ENCODE measurements at regions not wholly inside any gene's neighbourhood (a gene's known extent, or its start where the extent isn't known, plus 50 kb on each side); places are given as distances from the start of the nearest gene placed in this dataset.

- no peaks in the 10 kb centered on the region for H3K9me3 ChIP-seq (ENCODE audit: insufficient read depth, low read depth, low read length)
- TF ChIP-seq CTCF (conservative IDR thresholded peaks at IDR 0.05; ENCODE audit: low read length) (no peak), EZH2phosphoT487 (IDR thresholded peaks at IDR 0.05; ENCODE audit: borderline replicate concordance) (no peak)
- H3F3A ChIP-seq (ENCODE audit: low read depth) = no peaks in the 10 kb centered on the region
- H3K79me2 ChIP-seq (ENCODE audit: insufficient read depth, low read length) = no peaks in the 10 kb centered on the region
- no peak overlapping the region for H2AFZ ChIP-seq (ENCODE audit: low read length)
- H3K4me2 ChIP-seq (ENCODE audit: low read depth, low read length, poor library complexity, severe bottlenecking) = no peak overlapping the region
- H3K9ac ChIP-seq (ENCODE audit: low read depth, low read length, poor library complexity, severe bottlenecking) = no peak overlapping the region
- H4K20me1 ChIP-seq (ENCODE audit: insufficient read depth, low read length, poor library complexity, severe bottlenecking) = no peaks in the 10 kb centered on the region
- H3K4me3 ChIP-seq (ENCODE audit: low read length, poor library complexity, severe bottlenecking) = no peak overlapping the region
- H3K4me1 ChIP-seq (ENCODE audit: insufficient read depth, low read length, poor library complexity, severe bottlenecking) = no peaks in the 10 kb centered on the region
- no peaks in the 10 kb centered on the region for H3K27me3 ChIP-seq (ENCODE audit: insufficient read depth, low read length, poor library complexity, severe bottlenecking)
- no peaks in the 10 kb centered on the region for H3K36me3 ChIP-seq (ENCODE audit: insufficient read depth, low read length)
- no peaks in the 10 kb centered on the region for H3K9me2 ChIP-seq (replicated peaks; ENCODE audit: low read depth, low read length)
Measured at GRCh38 chr20:52655395-52655794, 316.8 kb upstream of the TSHZ2 start.

- no peaks in the 10 kb centered on the region for H3K27me3 ChIP-seq (ENCODE audit: insufficient read depth, low read length, poor library complexity, severe bottlenecking)
- H3F3A ChIP-seq (ENCODE audit: low read depth) = no peaks in the 10 kb centered on the region
- no peaks in the 10 kb centered on the region for H4K20me1 ChIP-seq (ENCODE audit: insufficient read depth, low read length, poor library complexity, severe bottlenecking)
- no peaks in the 10 kb centered on the region for H3K4me1 ChIP-seq (ENCODE audit: insufficient read depth, low read length, poor library complexity, severe bottlenecking)
- no peak overlapping the region for H3K4me3 ChIP-seq (ENCODE audit: low read length, poor library complexity, severe bottlenecking)
- no peaks in the 10 kb centered on the region for H3K9me3 ChIP-seq (ENCODE audit: insufficient read depth, low read depth, low read length)
- H3K9me2 ChIP-seq (replicated peaks; ENCODE audit: low read depth, low read length) = no peaks in the 10 kb centered on the region
- H2AFZ ChIP-seq (ENCODE audit: low read length) = no peak overlapping the region
- H3K4me2 ChIP-seq (ENCODE audit: low read depth, low read length, poor library complexity, severe bottlenecking) = no peak overlapping the region
- no peaks in the 10 kb centered on the region for H3K36me3 ChIP-seq (ENCODE audit: insufficient read depth, low read length)
- no peak for TF ChIP-seq CTCF (conservative IDR thresholded peaks at IDR 0.05; ENCODE audit: low read length)
- TF ChIP-seq EZH2phosphoT487 (IDR thresholded peaks at IDR 0.05; ENCODE audit: borderline replicate concordance) = no peak
- no peaks in the 10 kb centered on the region for H3K79me2 ChIP-seq (ENCODE audit: insufficient read depth, low read length)
- H3K9ac ChIP-seq (ENCODE audit: low read depth, low read length, poor library complexity, severe bottlenecking) = no peak overlapping the region
Measured at GRCh38 chr20:52654567-52654966, 317.6 kb upstream of the TSHZ2 start.

- no peak overlapping the region for H3K9ac ChIP-seq (ENCODE audit: low read depth, low read length, poor library complexity, severe bottlenecking)
- H3K4me2 ChIP-seq (ENCODE audit: low read depth, low read length, poor library complexity, severe bottlenecking) = no peak overlapping the region
- no peaks in the 10 kb centered on the region for H3K27me3 ChIP-seq (ENCODE audit: insufficient read depth, low read length, poor library complexity, severe bottlenecking)
- H3K9me2 ChIP-seq (replicated peaks; ENCODE audit: low read depth, low read length) = no peaks in the 10 kb centered on the region
- no peaks in the 10 kb centered on the region for H3K4me1 ChIP-seq (ENCODE audit: insufficient read depth, low read length, poor library complexity, severe bottlenecking)
- no peak overlapping the region for H2AFZ ChIP-seq (ENCODE audit: low read length)
- no peaks in the 10 kb centered on the region for H4K20me1 ChIP-seq (ENCODE audit: insufficient read depth, low read length, poor library complexity, severe bottlenecking)
- H3K9me3 ChIP-seq (ENCODE audit: insufficient read depth, low read depth, low read length) = no peaks in the 10 kb centered on the region
- H3K4me3 ChIP-seq (ENCODE audit: low read length, poor library complexity, severe bottlenecking) = no peak overlapping the region
- H3F3A ChIP-seq (ENCODE audit: low read depth) = no peaks in the 10 kb centered on the region
- no peaks in the 10 kb centered on the region for H3K36me3 ChIP-seq (ENCODE audit: insufficient read depth, low read length)
- TF ChIP-seq CTCF (conservative IDR thresholded peaks at IDR 0.05; ENCODE audit: low read length) = no peak
- no peak for TF ChIP-seq EZH2phosphoT487 (IDR thresholded peaks at IDR 0.05; ENCODE audit: borderline replicate concordance)
- H3K79me2 ChIP-seq (ENCODE audit: insufficient read depth, low read length) = no peaks in the 10 kb centered on the region
Measured at GRCh38 chr20:52652271-52652670, 319.9 kb upstream of the TSHZ2 start.
